Astrocyte (in vitro differentiated cells and primary cell): ENCODE measurements at regions not wholly inside any gene's neighbourhood (a gene's known extent, or its start where the extent isn't known, plus 50 kb on each side); places are given as distances from the start of the nearest gene placed in this dataset.

Experiments
- CTCF ChIP-seq: IDR thresholded peaks from 2 replicates; pipeline ENCODE4 v1.5.1; 2011; ENCODE audit warnings: low read depth, mild to moderate bottlenecking, inconsistent platforms, low read length, moderate library complexity; ENCODE audit not compliant: insufficient read depth
- EZH2 ChIP-seq: IDR thresholded peaks from 2 replicates; pipeline ENCODE4 v1.6.1; 2012; ENCODE audit warnings: mild to moderate bottlenecking, low read length, inconsistent platforms; ENCODE audit not compliant: insufficient read depth

- TF ChIP-seq CTCF (no peak), EZH2 (no peak)
These were observed 425.5 kb downstream of the BRD1 start for GRCh38 chr22:49402169-49402568.
